Neutrophil (primary cell): ENCODE measurements at regions not wholly inside any gene's neighbourhood (a gene's known extent, or its start where the extent isn't known, plus 50 kb on each side); places are given as distances from the start of the nearest gene placed in this dataset.

ENCODE experiments used
- H3K27ac ChIP-seq: fragments of 200-600 bp; sonication (generic); 2 replicates; pipeline ENCODE4 v1.5.1; 2016; ENCODE audit warnings: mild to moderate bottlenecking, moderate library complexity
- H3K27me3 ChIP-seq: fragments of 200-600 bp; sonication (generic); 2 replicates; pipeline ENCODE4 v1.6.0; 2016; ENCODE audit warnings: mild to moderate bottlenecking
- H3K36me3 ChIP-seq: fragments of 200-600 bp; sonication (generic); 2 replicates; pipeline ENCODE4 v1.5.1; 2017
- H3K4me1 ChIP-seq, 2 experiments: fragments of 200-600 bp in 1 of 2; sonication (generic) in 1 of 2; 1 replicate in 1 of 2; 2 replicates in 1 of 2; pipeline versions ENCODE4 v1.5.1 to v1.6.1; 2013 to 2016; ENCODE audit warnings: low read depth in 1 of 2, low read length in 1 of 2, mild to moderate bottlenecking in 1 of 2, moderate library complexity in 1 of 2; ENCODE audit not compliant: control insufficient read depth in 1 of 2, insufficient read depth in 1 of 2
- H3K4me3 ChIP-seq, 2 experiments: fragments of 200-600 bp in 1 of 2; sonication (generic) in 1 of 2; 1 replicate in 1 of 2; 2 replicates in 1 of 2; pipeline ENCODE4 v1.5.1; 2013 to 2016; ENCODE audit warnings: low read depth in 1 of 2, low read length in 1 of 2, mild to moderate bottlenecking in 1 of 2, moderate library complexity in 1 of 2
- H3K9me3 ChIP-seq: fragments of 200-600 bp; sonication (generic); 2 replicates; pipeline ENCODE4 v1.5.1; 2016
- CTCF ChIP-seq: fragments of 200-600 bp; sonication (generic); IDR thresholded peaks from 2 replicates; pipeline ENCODE4 v1.5.1; 2016; ENCODE audit warnings: antibody characterized with exemption

- Histone ChIP-seq H3K36me3 (no peaks in the 10 kb centered on the region), H3K27ac (no peak overlapping the region), H3K4me1 (no peaks in the 10 kb centered on the region), H3K9me3 (no peaks in the 10 kb centered on the region), H3K4me3 (no peak overlapping the region), H3K27me3 (no peaks in the 10 kb centered on the region)
- no peak for TF ChIP-seq CTCF
These were observed 174.1 kb downstream of the PIK3R1 start for GRCh38 chr5:68389618-68390017.

DNA sequence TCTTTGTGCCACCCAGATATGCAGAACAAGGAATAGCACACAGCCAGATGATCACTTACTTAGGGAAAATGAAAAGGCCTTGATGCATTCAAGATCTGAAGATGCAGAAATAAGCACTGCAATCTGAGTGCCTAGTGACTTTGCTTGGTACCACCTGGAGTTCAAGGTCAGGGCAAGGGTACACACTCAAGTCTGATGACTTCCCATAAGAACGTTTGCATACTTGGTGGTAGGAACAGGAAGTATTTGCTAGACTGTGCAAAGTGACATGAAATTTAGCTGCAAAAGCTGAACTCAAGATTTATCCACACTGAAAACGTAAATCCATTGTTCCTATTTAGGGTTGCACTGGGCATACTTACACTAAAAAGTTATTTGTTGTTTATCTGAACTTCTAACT lies 177.1 kb downstream of the PIK3R1 start:
- TF ChIP-seq CTCF = no peak
- no peaks in the 10 kb centered on the region for H3K4me1 ChIP-seq

DNA sequence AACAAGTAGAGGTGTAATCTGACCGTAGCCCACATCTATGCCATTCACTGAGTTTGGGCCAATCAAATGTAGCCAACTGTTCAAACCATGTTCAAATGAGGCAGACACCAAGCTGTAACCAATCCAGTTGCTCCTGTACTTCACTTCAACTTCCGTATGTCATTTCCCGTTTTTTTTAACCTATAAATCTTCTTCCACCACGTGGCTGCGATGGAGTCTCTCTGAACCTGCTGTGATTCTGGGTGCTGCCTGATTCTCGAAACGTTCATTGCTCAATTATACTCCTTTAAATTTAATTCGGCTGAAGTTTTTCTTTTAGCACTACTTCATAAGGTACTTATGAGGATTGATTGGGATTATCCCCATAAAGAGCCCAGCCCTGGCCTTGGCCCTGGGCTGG lies 179.7 kb downstream of the PIK3R1 start:
- H3K4me3 ChIP-seq = no peak overlapping the region
- no peaks in the 10 kb centered on the region for H3K36me3 ChIP-seq
- H3K27ac ChIP-seq = no peak overlapping the region
- H3K9me3 ChIP-seq = no peaks in the 10 kb centered on the region
- H3K4me1 ChIP-seq = no peaks in the 10 kb centered on the region
- H3K27me3 ChIP-seq = no peaks in the 10 kb centered on the region
- TF ChIP-seq CTCF = no peak

More for the DNA sequence above, 177.1 kb downstream of the PIK3R1 start:
- H3K36me3 ChIP-seq = no peaks in the 10 kb centered on the region
- no peak overlapping the region for H3K4me3 ChIP-seq
- H3K27me3 ChIP-seq = no peaks in the 10 kb centered on the region
- no peaks in the 10 kb centered on the region for H3K9me3 ChIP-seq
- no peak overlapping the region for H3K27ac ChIP-seq

DNA sequence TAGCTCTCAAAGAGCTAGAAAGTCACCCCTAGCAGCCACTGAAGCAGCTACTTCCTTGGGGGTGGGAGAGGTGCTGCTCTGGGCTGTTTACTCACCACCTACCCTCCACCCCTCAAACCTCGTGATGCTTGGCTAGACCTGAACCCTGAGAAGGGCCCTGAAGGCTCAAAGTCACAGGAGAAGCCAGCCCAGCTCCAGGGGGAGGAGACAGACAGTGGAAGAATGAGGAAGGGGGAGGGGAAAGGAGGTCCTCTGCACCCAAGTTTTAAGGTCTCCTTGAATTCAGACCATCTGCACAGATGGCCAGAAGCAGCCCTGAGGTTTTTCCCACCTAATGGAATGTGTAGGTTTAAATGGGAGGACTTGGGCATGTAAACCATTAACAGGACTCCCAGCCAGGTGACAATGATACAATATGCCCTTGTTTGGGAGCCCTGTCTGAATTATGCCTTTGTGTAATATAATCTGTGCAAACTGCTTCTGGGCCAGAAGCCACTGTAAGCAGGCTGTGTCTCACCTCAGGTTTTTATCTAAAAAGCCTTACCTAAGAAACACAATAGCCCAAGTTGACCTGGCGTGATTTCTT lies 180.5 kb downstream of the PIK3R1 start:
- Histone ChIP-seq H3K9me3 (no peaks in the 10 kb centered on the region), H3K27me3 (no peaks in the 10 kb centered on the region), H3K36me3 (no peaks in the 10 kb centered on the region), H3K4me1 (no peaks in the 10 kb centered on the region), H3K4me3 (no peak overlapping the region), H3K27ac (no peak overlapping the region)
- TF ChIP-seq CTCF = no peak

- Histone ChIP-seq H3K27ac (no peak overlapping the region), H3K27me3 (no peaks in the 10 kb centered on the region), H3K36me3 (no peaks in the 10 kb centered on the region), H3K9me3 (no peaks in the 10 kb centered on the region), H3K4me1 (no peaks in the 10 kb centered on the region), H3K4me3 (no peak overlapping the region)
- no peak for TF ChIP-seq CTCF
These were observed 181.2 kb downstream of the PIK3R1 start for GRCh38 chr5:68396722-68397121.
